PC-9 (cell line): ENCODE measurements at regions not wholly inside any gene's neighbourhood (a gene's known extent, or its start where the extent isn't known, plus 50 kb on each side); places are given as distances from the start of the nearest gene placed in this dataset.

Experiments
- BruUV-seq: library from RNA; stranded (reverse); fragments of 400-500 nt; replicated peaks from 2 replicates; lab custom pipeline; 2021; lab: Mats Ljungman, UMichigan
- CTCF ChIA-PET: fragments of 300-600 bp; sonication (Branson Sonifier 250); formaldehyde crosslinking; loops from one replicate; lab custom pipeline; 2022; ENCODE audit warnings: antibody characterized with exemption; lab: Charles Lee
- POLR2A ChIA-PET: fragments of 300-600 bp; sonication (Branson Sonifier 250); formaldehyde crosslinking; loops from one replicate; lab custom pipeline; 2022; ENCODE audit warnings: antibody characterized with exemption; ENCODE audit not compliant: unreplicated experiment; lab: Charles Lee
- DNase-seq, 2 experiments: peaks; one replicate each; pipeline versions ENCODE4 v3.0.0 to v3.0.0-alpha.2; 2015 to 2022; ENCODE audit warnings: mixed read lengths in 1 of 2
- H2AFZ ChIP-seq: fragments of 200-600 bp; sonication (generic); 2 replicates; pipeline ENCODE4 v1.8.1; 2017; ENCODE audit warnings: antibody characterized with exemption
- H3F3A ChIP-seq: fragments of 200-600 bp; sonication (generic); 2 replicates; pipeline ENCODE4 v1.8.1; 2017; ENCODE audit warnings: antibody characterized with exemption, mild to moderate bottlenecking, low read depth; ENCODE audit not compliant: insufficient read depth
- H3K27ac ChIP-seq: fragments of 200-600 bp; sonication (generic); 2 replicates; pipeline ENCODE4 v1.6.1; 2016; ENCODE audit warnings: mixed run types
- H3K27me3 ChIP-seq: fragments of 200-600 bp; sonication (generic); 2 replicates; pipeline ENCODE4 v1.6.1; 2016; ENCODE audit warnings: low read depth, mixed run types; ENCODE audit not compliant: insufficient read depth
- H3K36me3 ChIP-seq: fragments of 200-600 bp; sonication (generic); 2 replicates; pipeline ENCODE4 v1.6.1; 2016; ENCODE audit warnings: low read depth, mixed run types
- H3K4me1 ChIP-seq: fragments of 200-600 bp; sonication (generic); replicated peaks from 2 replicates; pipeline ENCODE4 v1.6.1; 2016; ENCODE audit warnings: mixed run types; ENCODE audit not compliant: insufficient read depth
- H3K4me2 ChIP-seq: fragments of 200-600 bp; sonication (generic); 2 replicates; pipeline ENCODE4 v1.6.1; 2017; ENCODE audit warnings: mixed run types
- H3K4me3 ChIP-seq: fragments of 200-600 bp; sonication (generic); 2 replicates; pipeline ENCODE4 v1.6.1; 2016; ENCODE audit warnings: mixed run types
- H3K79me2 ChIP-seq: fragments of 200-600 bp; sonication (generic); 2 replicates; pipeline ENCODE4 v1.6.1; 2017; ENCODE audit warnings: low read depth, mixed run types
- H3K9me2 ChIP-seq: fragments of 200-600 bp; sonication (generic); 2 replicates; pipeline ENCODE4 v1.8.1; 2017; ENCODE audit warnings: mild to moderate bottlenecking; ENCODE audit not compliant: insufficient read depth
- H3K9me3 ChIP-seq: fragments of 200-600 bp; sonication (generic); 2 replicates; pipeline ENCODE4 v1.8.1; 2016; ENCODE audit warnings: low read depth; ENCODE audit not compliant: insufficient read depth
- H4K20me1 ChIP-seq: fragments of 200-600 bp; sonication (generic); 2 replicates; pipeline ENCODE4 v1.8.1; 2017; ENCODE audit not compliant: insufficient read depth
- EZH2 ChIP-seq: fragments of 200-600 bp; sonication (generic); IDR thresholded peaks from 2 replicates; pipeline ENCODE4 v1.8.0; 2017; ENCODE audit warnings: antibody characterized with exemption, low read depth
- intact Hi-C: fragments of 100-400 bp; cut with micrococcal nuclease; formaldehyde crosslinking; loops from one replicate; pipeline ENCODE4 v1.10.0; 2022; ENCODE audit not compliant: unreplicated experiment
- TF ChIP-seq, protein P1 (sequence below): fragments of 200-600 bp; sonication (generic); conservative IDR thresholded peaks from 2 replicates; pipeline ENCODE4 v1.6.1; 2017; ENCODE audit warnings: mixed run types, antibody characterized with exemption, mild to moderate bottlenecking, moderate library complexity

- H3K9me3 ChIP-seq, result no peaks in the 10 kb centered on the region
- no peak overlapping the region for H3K27ac ChIP-seq
- H3K4me3 ChIP-seq, result no peak overlapping the region
- no peaks in the 10 kb centered on the region for H3K4me1 ChIP-seq
- TF ChIP-seq EZH2, result no peak
- TF ChIP-seq, protein P1, sequence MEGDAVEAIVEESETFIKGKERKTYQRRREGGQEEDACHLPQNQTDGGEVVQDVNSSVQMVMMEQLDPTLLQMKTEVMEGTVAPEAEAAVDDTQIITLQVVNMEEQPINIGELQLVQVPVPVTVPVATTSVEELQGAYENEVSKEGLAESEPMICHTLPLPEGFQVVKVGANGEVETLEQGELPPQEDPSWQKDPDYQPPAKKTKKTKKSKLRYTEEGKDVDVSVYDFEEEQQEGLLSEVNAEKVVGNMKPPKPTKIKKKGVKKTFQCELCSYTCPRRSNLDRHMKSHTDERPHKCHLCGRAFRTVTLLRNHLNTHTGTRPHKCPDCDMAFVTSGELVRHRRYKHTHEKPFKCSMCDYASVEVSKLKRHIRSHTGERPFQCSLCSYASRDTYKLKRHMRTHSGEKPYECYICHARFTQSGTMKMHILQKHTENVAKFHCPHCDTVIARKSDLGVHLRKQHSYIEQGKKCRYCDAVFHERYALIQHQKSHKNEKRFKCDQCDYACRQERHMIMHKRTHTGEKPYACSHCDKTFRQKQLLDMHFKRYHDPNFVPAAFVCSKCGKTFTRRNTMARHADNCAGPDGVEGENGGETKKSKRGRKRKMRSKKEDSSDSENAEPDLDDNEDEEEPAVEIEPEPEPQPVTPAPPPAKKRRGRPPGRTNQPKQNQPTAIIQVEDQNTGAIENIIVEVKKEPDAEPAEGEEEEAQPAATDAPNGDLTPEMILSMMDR, result no peak
- DNase-seq, result no peak
- no peaks in the 10 kb centered on the region for H3K36me3 ChIP-seq
- no TSS peak for BruUV-seq
- no peaks in the 10 kb centered on the region for H3F3A ChIP-seq
- H2AFZ ChIP-seq, result no peak overlapping the region
- H3K4me2 ChIP-seq, result no peak overlapping the region
- no peaks in the 10 kb centered on the region for H4K20me1 ChIP-seq
- ChIA-PET POLR2A (no interaction called here), CTCF (no interaction called here)
- no peaks in the 10 kb centered on the region for H3K79me2 ChIP-seq
- no peaks in the 10 kb centered on the region for H3K9me2 ChIP-seq
- intact Hi-C loops, result no loop called here
- H3K27me3 ChIP-seq, result peaks cover 5% of the 10 kb centered on the region; the same call in 1 of the 2 replicates
Measured at GRCh38 chr3:7843441-7843840, 658.2 kb upstream of the LMCD1 start.

GRCh38 chr3:7847021-7847420 lies 654.6 kb upstream of the LMCD1 start:
- Histone ChIP-seq H3K9me2 (no peaks in the 10 kb centered on the region), H3K36me3 (no peaks in the 10 kb centered on the region), H3K9me3 (no peaks in the 10 kb centered on the region), H3K27ac (no peak overlapping the region), H3K27me3 (no peaks in the 10 kb centered on the region), H3K4me1 (no peaks in the 10 kb centered on the region), H3K4me2 (no peak overlapping the region), H4K20me1 (no peaks in the 10 kb centered on the region), H2AFZ (no peak overlapping the region), H3K79me2 (no peaks in the 10 kb centered on the region), H3K4me3 (no peak overlapping the region), H3F3A (no peaks in the 10 kb centered on the region)
- DNase-seq, result no peak
- POLR2A ChIA-PET, result no interaction called here
- no peak for TF ChIP-seq EZH2
- TF ChIP-seq, protein P1, result no peak
- intact Hi-C loops, result no loop called here
- BruUV-seq, result no TSS peak
- CTCF ChIA-PET, result interaction anchor here (0.6 kb wide), 1 partner anchor 80 kb away, joined by 11 read pairs; no protein-coding TSS in a partner anchor

DNA sequence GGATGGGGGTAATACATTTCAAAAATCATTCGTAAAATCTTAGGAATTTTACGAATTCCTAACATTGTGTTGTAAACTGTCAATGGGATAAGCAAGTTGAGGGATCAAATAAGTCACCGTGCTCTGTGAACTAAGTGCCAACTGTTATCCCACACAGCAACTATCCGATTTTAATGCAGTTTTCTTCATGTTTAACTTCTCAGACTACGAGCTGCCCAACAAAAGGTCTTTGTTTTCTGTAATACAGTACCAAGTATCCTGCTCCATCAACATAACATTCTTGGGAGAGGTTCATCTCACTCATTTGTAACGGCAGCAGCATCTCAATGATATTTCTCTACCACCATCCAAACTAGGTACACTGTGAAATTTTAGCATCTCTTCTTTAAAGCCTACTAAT lies 654.1 kb upstream of the LMCD1 start:
- TF ChIP-seq EZH2, result no peak
- TF ChIP-seq, protein P1, result no peak
- no peak for DNase-seq
- Histone ChIP-seq H3K27ac (no peak overlapping the region), H3K9me3 (no peaks in the 10 kb centered on the region), H3K9me2 (no peaks in the 10 kb centered on the region), H3K79me2 (no peaks in the 10 kb centered on the region), H2AFZ (no peak overlapping the region), H3K4me3 (no peak overlapping the region), H3K36me3 (no peaks in the 10 kb centered on the region), H3K4me2 (no peak overlapping the region), H4K20me1 (no peaks in the 10 kb centered on the region), H3K4me1 (no peaks in the 10 kb centered on the region), H3K27me3 (no peaks in the 10 kb centered on the region), H3F3A (no peaks in the 10 kb centered on the region)
- POLR2A ChIA-PET, result no interaction called here
- BruUV-seq, result no TSS peak
- intact Hi-C loops, result no loop called here
- CTCF ChIA-PET, result interaction anchor here (0.6 kb wide), 1 partner anchor 79 kb away, joined by 11 read pairs; no protein-coding TSS in a partner anchor
